ENCODE measurements at regions not wholly inside any gene's neighbourhood (a gene's known extent, or its start where the extent isn't known, plus 50 kb on each side); places are given as distances from the start of the nearest gene placed in this dataset.

- no peak for TF ChIP-seq POLR2A (IDR thresholded peaks at IDR 0.05; ENCODE audit: control extremely low read depth in 1 of 2, low read depth in 2 of 2, low read length in 2 of 2)
- TF ChIP-seq KDM1A (IDR thresholded peaks at IDR 0.05; ENCODE audit: borderline replicate concordance, low read length) = no peak
These were observed 211.4 kb downstream of the COPRS start (continued) for GRCh38 chr17:31647661-31648060.

Measured in H1 (cell line).